OCI-LY1 (cell line): ENCODE measurements at regions not wholly inside any gene's neighbourhood (a gene's known extent, or its start where the extent isn't known, plus 50 kb on each side); places are given as distances from the start of the nearest gene placed in this dataset.
A peak's percentile ranks its signal among the peaks of the same experiment; 100 is the strongest.

Source experiments
- H2AFZ ChIP-seq: fragments of 200-600 bp; sonication (generic), shearing (Covaris generic); 2 replicates; pipeline ENCODE4 v1.6.0; 2014; ENCODE audit warnings: antibody characterized with exemption, mild to moderate bottlenecking, low read length
- H3F3A ChIP-seq: fragments of 200-600 bp; sonication (generic), shearing (Covaris generic); 2 replicates; pipeline ENCODE4 v1.6.0; 2014; ENCODE audit warnings: mild to moderate bottlenecking, antibody characterized with exemption, low read length, moderate library complexity; ENCODE audit not compliant: insufficient read depth
- H3K27ac ChIP-seq: fragments of 200-600 bp; sonication (generic); 2 replicates; pipeline ENCODE4 v1.5.1; 2014; ENCODE audit warnings: low read length, mixed run types, mild to moderate bottlenecking, low read depth; ENCODE audit not compliant: poor library complexity, severe bottlenecking
- H3K27me3 ChIP-seq: fragments of 200-600 bp; sonication (generic); 2 replicates; pipeline ENCODE4 v1.6.0; 2014; ENCODE audit warnings: antibody characterized with exemption, mild to moderate bottlenecking, low read length, moderate library complexity; ENCODE audit not compliant: insufficient read depth
- H3K36me3 ChIP-seq: fragments of 200-600 bp; sonication (generic); 2 replicates; pipeline ENCODE4 v1.6.1; 2014; ENCODE audit warnings: mild to moderate bottlenecking, antibody characterized with exemption, low read length, moderate library complexity, mixed read lengths; ENCODE audit not compliant: insufficient read depth
- H3K4me1 ChIP-seq: fragments of 200-600 bp; sonication (generic); 2 replicates; pipeline ENCODE4 v1.5.1; 2014; ENCODE audit warnings: mild to moderate bottlenecking, low read length, moderate library complexity; ENCODE audit not compliant: insufficient read depth, severe bottlenecking
- H3K4me2 ChIP-seq: fragments of 200-600 bp; sonication (generic), shearing (Covaris generic); 2 replicates; pipeline ENCODE4 v1.6.1; 2014; ENCODE audit warnings: low read length
- H3K4me3 ChIP-seq: fragments of 200-600 bp; sonication (generic); 2 replicates; pipeline ENCODE4 v1.5.1; 2014; ENCODE audit warnings: low read length, low read depth, mild to moderate bottlenecking, mixed read lengths; ENCODE audit not compliant: poor library complexity, severe bottlenecking
- H3K79me2 ChIP-seq: fragments of 200-600 bp; shearing (Covaris generic); 2 replicates; pipeline ENCODE4 v1.6.1; 2016; ENCODE audit warnings: mixed run types, low read length, mixed read lengths; ENCODE audit not compliant: insufficient read depth
- H3K9ac ChIP-seq: fragments of 200-600 bp; sonication (generic), shearing (Covaris generic); 2 replicates; pipeline ENCODE4 v1.6.1; 2014; ENCODE audit warnings: mild to moderate bottlenecking, low read length, mixed read lengths
- H3K9me2 ChIP-seq: fragments of 200-600 bp; sonication (generic), shearing (Covaris generic); 2 replicates; pipeline ENCODE4 v1.6.1; 2014; ENCODE audit warnings: low read depth, mild to moderate bottlenecking, low read length, mixed read lengths
- H3K9me3 ChIP-seq: fragments of 200-600 bp; shearing (Covaris generic); 2 replicates; pipeline ENCODE4 v1.6.1; 2014; ENCODE audit warnings: low read length, mixed read lengths
- H4K20me1 ChIP-seq: fragments of 200-600 bp; sonication (generic), shearing (Covaris generic); 2 replicates; pipeline ENCODE4 v1.6.0; 2016; ENCODE audit warnings: mild to moderate bottlenecking, low read length; ENCODE audit not compliant: insufficient read depth
- CTCF ChIP-seq: fragments of 200-600 bp; sonication (generic), shearing (Covaris generic); IDR thresholded peaks from 2 replicates; pipeline ENCODE4 v1.5.1; 2017; ENCODE audit warnings: mild to moderate bottlenecking, antibody characterized with exemption, low read length, moderate library complexity, mixed read lengths
- EZH2 ChIP-seq: fragments of 200-600 bp; sonication (generic), shearing (Covaris generic); IDR thresholded peaks from 2 replicates; pipeline ENCODE4 v1.8.0; 2017; ENCODE audit warnings: borderline replicate concordance, mixed run types, mild to moderate bottlenecking, antibody characterized with exemption, low read length, moderate library complexity, mixed read lengths

- H3K79me2 ChIP-seq = no peaks in the 10 kb centered on the region
- H3K9me2 ChIP-seq = no peaks in the 10 kb centered on the region
- H3K9ac ChIP-seq = no peak overlapping the region
- H3K4me3 ChIP-seq = no peak overlapping the region
- H2AFZ ChIP-seq = no peak overlapping the region
- H3K27ac ChIP-seq = no peak overlapping the region
- no peaks in the 10 kb centered on the region for H3K4me1 ChIP-seq
- no peaks in the 10 kb centered on the region for H3K36me3 ChIP-seq
- no peaks in the 10 kb centered on the region for H3K27me3 ChIP-seq
- H4K20me1 ChIP-seq = no peaks in the 10 kb centered on the region
- no peaks in the 10 kb centered on the region for H3K9me3 ChIP-seq
- H3K4me2 ChIP-seq = no peak overlapping the region
- no peak for TF ChIP-seq EZH2
- TF ChIP-seq CTCF = no peak
- no peaks in the 10 kb centered on the region for H3F3A ChIP-seq
Observed at GRCh38 chr5:100434815-100435214, 100.4 kb upstream of the FAM174A start.

- no peak overlapping the region for H2AFZ ChIP-seq
- H3K4me1 ChIP-seq = no peaks in the 10 kb centered on the region
- H3F3A ChIP-seq = no peaks in the 10 kb centered on the region
- H3K79me2 ChIP-seq = no peaks in the 10 kb centered on the region
- no peaks in the 10 kb centered on the region for H3K27me3 ChIP-seq
- H3K4me2 ChIP-seq = no peak overlapping the region
- H3K36me3 ChIP-seq = no peaks in the 10 kb centered on the region
- no peak overlapping the region for H3K9ac ChIP-seq
- no peak overlapping the region for H3K4me3 ChIP-seq
- no peaks in the 10 kb centered on the region for H4K20me1 ChIP-seq
- H3K27ac ChIP-seq = no peak overlapping the region
- no peaks in the 10 kb centered on the region for H3K9me3 ChIP-seq
- TF ChIP-seq EZH2 (no peak), CTCF (no peak)
- no peaks in the 10 kb centered on the region for H3K9me2 ChIP-seq
Observed at GRCh38 chr5:100432741-100433140, 102.4 kb upstream of the FAM174A start.

- TF ChIP-seq CTCF = peak; percentile 90
- TF ChIP-seq EZH2 = no peak
- Histone ChIP-seq H3K27me3 (no peaks in the 10 kb centered on the region), H3K9me3 (no peaks in the 10 kb centered on the region), H3K4me3 (no peak overlapping the region), H4K20me1 (no peaks in the 10 kb centered on the region), H3K9me2 (no peaks in the 10 kb centered on the region), H3K4me1 (no peaks in the 10 kb centered on the region), H3K36me3 (no peaks in the 10 kb centered on the region), H3K9ac (no peak overlapping the region), H3K27ac (no peak overlapping the region), H3K4me2 (no peak overlapping the region), H2AFZ (no peak overlapping the region), H3F3A (no peaks in the 10 kb centered on the region), H3K79me2 (no peaks in the 10 kb centered on the region)
Observed at GRCh38 chr5:100430268-100431195, 104.6 kb upstream of the FAM174A start.
